GM18507 (cell line): ENCODE measurements at regions not wholly inside any gene's neighbourhood (a gene's known extent, or its start where the extent isn't known, plus 50 kb on each side); places are given as distances from the start of the nearest gene placed in this dataset.

Source experiments
- DNase-seq: peaks from one replicate; pipeline ENCODE4 v3.0.0; 2011; ENCODE audit warnings: low read depth; ENCODE audit not compliant: insufficient read length; ENCODE audit errors: extremely low spot score
- FAIRE-seq: peaks from 2 replicates; lab custom pipeline; 2011; peaks lifted over from hg19 to GRCh38; lab: Jason Lieb, UNC

DNA sequence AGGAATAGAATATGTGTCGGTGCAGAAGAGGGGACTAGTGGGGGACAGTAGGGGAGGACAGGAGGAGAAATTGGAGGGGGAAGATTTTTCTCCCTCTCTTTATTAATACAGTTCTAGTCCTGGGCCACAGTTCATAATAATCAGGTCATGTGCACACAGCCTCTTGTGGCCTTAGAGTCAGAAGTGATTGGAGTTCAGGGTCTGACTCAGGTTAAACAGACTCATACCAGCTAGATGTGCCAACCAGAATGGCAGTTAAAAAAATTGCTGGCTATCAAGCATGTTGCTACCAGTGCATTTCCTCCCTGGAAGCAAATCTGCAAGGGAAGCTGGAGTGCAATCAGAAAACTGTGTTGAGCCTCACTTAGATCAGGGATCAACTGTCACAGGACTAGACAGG lies 132.7 kb upstream of the MAP1B start:
- DNase-seq (no peak), FAIRE-seq (no peak)

GRCh38 chr5:71976449-71976848 lies 130.8 kb upstream of the MAP1B start:
- no peak for DNase-seq
- FAIRE-seq = no peak

GRCh38 chr5:71977311-71977710 lies 130.0 kb upstream of the MAP1B start:
- FAIRE-seq = no peak
- DNase-seq = no peak

DNA sequence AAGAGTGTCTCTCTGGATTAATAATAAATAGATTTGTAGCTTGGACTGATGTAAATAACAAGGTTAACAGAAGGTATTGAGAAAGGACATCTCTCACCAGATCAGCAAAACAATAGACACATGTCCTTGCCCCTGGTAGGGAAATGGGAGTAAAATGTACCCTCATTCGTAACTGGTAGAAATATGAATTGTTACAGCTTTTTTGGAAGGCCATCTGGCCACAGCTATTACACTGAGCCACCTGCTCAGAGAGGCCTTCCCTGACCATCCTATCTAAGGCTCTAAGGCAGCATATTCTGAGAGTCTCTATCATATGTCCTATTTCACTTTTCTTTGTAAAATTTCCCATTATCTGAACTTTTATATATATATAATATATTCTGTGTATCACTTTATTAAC lies 129.1 kb upstream of the MAP1B start:
- no peak for DNase-seq
- FAIRE-seq = no peak

GRCh38 chr5:71982717-71983395 lies 124.4 kb upstream of the MAP1B start:
- DNase-seq (no peak), FAIRE-seq (no peak)

- no peak for DNase-seq
- FAIRE-seq = no peak
These were observed 121.2 kb upstream of the MAP1B start for GRCh38 chr5:71986101-71986500.

GRCh38 chr5:71988808-71989207 lies 118.5 kb upstream of the MAP1B start:
- DNase-seq (no peak), FAIRE-seq (no peak)

GRCh38 chr5:71993600-71993999 lies 113.7 kb upstream of the MAP1B start:
- FAIRE-seq = no peak

DNA sequence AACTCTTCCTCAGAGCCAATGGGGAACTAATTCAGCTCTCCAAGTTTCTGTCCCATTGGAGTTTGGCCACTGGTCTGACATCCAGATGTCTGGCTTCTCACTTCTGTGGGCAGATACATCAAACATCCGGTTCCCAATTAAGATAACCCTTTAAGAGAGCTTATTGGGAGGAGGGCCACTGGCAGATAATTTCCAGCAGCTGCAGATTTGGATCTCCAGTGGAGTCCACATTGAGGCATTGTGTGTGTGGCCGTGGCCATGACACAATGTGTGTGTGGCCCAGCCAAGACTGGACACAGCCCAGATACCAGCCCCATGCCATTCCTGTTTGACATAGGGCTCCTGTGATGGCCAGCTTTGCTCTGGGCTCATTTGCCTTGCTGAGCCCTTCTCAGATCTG lies 110.5 kb upstream of the MAP1B start:
- FAIRE-seq = no peak
- no peak for DNase-seq

More at GRCh38 chr5:71993600-71993999, 113.7 kb upstream of the MAP1B start:
- DNase-seq = no peak

DNA sequence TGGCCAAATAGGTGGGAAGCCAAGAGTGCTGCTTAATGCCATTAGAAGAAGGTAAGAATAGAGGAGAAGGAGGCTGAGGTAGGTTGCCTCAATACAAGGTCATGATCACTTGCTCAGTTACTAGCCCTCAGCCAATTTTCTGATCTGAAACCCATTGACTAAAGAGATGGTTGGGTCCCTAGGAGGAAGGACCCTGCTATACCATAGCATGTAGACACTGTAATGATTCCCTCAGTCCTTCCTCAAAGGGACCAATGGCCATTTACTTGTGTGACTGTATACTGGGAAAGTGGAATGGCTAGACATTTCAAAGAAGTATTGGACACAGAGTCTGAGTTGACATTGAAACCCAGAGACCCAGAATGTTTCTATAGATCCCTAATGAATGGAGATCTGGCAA lies 108.5 kb upstream of the MAP1B start:
- FAIRE-seq (no peak), DNase-seq (no peak)

DNA sequence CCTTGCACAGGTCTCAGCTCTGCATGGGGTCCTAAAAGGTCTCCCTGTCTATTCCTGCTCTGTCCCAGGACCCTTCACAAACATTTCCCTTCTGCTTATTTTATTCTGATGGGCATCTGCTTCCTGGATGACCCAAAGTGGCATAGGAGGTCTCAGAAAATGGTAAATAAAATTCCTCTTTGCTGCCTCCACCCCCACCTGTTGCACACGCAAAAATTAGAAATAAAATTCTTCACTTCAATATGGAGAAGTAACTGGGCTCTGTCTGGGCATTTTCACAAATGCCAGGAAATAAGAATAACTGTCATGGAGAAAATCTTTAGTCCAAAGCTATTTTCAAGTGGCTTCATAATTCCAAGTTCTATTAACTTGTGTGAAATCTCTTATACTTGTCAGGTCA lies 106.6 kb upstream of the MAP1B start:
- no peak for DNase-seq
- no peak for FAIRE-seq

- FAIRE-seq (no peak), DNase-seq (no peak)
These were observed 101.6 kb upstream of the MAP1B start for GRCh38 chr5:72005671-72006070.

GRCh38 chr5:72006361-72006760 lies 100.9 kb upstream of the MAP1B start:
- FAIRE-seq (no peak), DNase-seq (no peak)

- no peak for FAIRE-seq
- no peak for DNase-seq
These were observed 99.8 kb upstream of the MAP1B start for GRCh38 chr5:72007336-72008111.

DNA sequence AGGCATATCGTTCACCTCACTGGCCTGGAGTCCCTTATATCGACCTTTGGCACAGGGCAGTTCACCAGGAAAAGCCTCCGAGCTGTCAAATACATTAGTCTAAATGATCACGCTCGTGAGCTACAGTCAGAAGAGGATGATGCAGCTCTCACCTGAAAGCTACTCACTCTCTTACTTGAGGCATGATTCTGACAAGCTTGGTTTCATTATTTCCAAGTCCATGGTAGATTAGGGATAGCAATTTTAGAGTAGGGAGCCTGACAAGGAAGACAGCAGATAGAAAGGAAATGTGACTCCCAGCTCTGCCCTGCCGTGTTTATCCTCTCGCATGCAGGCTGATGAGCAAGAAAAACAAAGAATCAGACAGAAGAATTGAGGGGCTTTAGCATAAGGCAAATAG lies 98.0 kb upstream of the MAP1B start:
- DNase-seq (no peak), FAIRE-seq (no peak)

DNA sequence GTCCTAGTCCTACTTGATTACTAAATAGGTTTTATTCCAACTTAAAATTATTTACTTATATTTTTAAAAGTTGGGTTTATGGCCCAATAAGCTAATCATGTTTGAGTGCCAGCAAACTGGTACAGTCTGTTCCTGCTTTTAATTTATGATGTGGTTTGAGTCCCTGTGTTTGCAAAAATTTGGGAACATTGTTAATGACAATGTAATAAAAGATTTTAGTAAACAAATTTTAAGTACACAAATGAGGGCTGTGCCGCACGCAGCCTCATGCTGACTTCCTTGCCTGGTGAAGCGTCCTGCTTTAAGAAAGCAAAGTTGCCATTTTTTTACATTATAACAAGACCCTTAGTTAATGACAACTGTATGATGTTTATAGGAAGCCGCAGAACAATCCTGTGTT lies 96.8 kb upstream of the MAP1B start:
- FAIRE-seq = no peak
- DNase-seq = no peak

DNA sequence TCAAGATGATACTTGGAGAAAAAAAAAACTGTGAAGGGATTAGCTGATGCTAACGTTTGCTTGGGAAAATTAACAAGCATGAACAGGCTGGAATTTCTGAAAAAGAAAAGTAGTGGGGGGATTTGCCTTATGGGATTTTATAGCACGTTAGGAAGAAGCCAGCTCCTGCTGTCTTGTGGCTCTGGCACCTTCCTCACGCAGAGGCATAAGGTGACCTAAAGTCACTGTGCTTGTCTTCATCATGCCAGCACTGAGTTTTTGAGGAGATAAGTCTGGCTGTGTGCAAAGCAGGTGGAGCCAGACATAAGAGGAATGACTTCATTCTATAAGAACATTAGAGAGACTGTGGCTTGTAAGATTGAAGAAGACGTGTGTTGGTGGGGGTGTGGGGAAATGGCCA lies 94.4 kb upstream of the MAP1B start:
- DNase-seq (no peak), FAIRE-seq (no peak)

- DNase-seq (no peak), FAIRE-seq (no peak)
These were observed 93.3 kb upstream of the MAP1B start for GRCh38 chr5:72013766-72014624.

GRCh38 chr5:72015103-72015548 lies 92.1 kb upstream of the MAP1B start:
- FAIRE-seq (no peak), DNase-seq (no peak)

- FAIRE-seq (peak; percentile 86), DNase-seq (peak; percentile 26)
These were observed 89.0 kb upstream of the MAP1B start for GRCh38 chr5:72018143-72018803.
